Fibroblast of skin of left biceps (primary cell): ENCODE measurements at regions not wholly inside any gene's neighbourhood (a gene's known extent, or its start where the extent isn't known, plus 50 kb on each side); places are given as distances from the start of the nearest gene placed in this dataset.

Experiments
- DNase-seq, 2 experiments: peaks; one replicate each; pipeline ENCODE4 v3.0.0-alpha.2; 2013; ENCODE audit warnings: low read depth in 2 of 2

DNA sequence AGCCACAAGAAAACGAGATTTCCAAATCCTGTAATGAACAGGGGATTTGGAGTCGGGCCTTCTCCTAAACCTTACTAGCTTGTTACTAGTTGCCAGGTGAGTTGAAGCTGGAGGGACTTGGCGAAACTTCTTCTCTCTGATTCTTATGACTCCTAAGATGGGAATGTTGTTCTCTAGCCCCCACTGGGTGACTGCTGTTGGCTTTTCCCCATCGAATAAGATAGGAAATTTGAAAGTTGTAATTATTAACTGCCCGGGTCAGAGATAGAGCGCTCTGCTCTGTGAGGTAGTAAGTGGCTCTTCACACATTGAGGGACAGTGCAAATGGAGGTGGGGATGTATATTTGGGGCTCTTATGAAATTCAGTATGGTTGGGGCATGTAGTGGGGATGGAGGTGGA is 111.2 kb upstream of the MBNL2 start:
- no peak for DNase-seq

DNA sequence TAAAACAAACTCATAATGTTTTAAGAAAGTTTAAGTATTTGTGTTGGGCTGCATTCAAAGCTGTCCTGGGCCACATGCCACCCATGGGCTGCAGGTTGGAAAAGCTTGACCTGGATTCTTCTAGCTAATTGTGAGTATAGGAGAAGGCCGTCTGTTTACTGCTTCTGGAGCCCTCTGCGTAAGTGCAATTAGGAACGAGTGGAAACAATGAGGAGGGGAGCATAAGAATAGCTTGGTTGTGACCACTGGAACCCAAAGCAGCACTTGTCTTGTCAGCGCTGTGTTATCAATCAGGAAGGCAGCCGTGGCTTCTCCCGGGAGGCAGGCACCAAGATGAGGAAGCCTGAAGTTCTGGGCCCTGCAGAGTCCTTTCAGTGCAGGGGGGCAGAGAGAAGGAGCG is 110.4 kb upstream of the MBNL2 start:
- no peak for DNase-seq

DNA sequence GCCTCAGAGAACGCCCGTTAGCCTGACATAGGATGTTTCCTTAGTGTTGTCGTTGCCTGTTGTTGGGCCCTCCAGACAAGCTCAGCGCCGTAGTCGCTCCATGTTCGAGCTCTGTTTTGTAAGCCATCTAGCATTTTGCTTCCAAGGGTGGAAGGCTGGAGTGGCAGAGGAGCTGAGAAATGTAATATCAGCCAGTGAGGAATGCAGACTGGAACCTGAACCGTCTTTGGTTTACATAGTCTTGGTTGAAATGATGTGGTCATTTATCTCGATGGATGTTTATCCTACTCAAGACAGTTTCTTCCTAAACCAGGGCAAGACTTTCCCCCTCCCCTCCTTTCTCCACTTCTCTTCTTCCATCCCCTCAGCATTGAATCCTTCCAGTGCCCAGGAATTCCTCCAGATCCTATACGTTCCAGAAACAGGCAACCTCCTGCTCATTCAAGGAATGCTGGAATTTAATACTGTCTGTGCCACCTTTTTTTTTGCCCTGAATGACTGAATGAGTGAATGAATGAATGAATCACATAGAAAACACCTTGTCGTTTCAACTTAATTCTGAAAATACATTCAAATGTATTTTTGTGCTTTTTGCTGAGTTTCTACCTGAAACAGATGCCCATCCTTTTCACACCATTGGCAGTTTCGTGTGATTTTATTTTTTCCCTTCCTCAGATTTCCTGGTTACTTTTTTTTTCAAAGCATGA is 109.5 kb upstream of the MBNL2 start:
- DNase-seq, result no peak

DNA sequence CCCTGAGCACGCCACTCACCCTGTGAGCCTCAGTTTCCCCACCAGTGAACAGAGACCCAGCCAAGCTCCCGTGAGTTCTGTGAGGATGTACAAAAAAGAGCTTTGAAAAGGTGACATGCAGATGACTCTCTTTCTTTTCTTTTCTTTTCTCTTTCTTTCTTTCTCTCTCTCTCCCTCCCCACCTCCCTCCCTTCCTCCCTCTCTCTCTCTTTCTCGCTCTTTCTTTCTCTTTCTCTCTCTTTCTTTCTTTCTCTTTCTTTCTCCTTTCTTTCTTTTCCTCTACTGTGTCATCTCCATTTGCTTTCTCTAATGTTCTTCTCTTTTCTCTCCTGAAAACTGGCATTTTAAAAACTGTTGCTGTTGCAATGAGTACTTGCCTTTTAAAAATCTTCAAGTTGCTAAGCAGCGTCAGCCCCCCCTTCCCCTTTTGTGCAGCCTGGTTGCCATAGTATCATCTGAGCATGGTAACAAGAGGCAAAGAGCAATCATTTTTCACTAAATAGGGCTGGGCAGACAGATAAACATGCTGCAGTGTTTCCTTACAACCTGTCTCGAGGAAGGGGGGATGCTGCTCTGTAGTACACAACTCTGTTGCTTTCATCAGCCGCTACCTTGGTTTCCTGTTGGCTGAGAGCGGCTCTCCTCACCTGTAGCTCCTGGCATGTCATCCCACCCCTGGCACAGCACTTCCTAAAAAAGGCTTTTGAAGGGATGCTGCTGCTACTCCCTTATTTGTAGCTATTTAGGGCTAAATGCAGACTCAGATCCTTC is 108.7 kb upstream of the MBNL2 start:
- no peak for DNase-seq

DNA sequence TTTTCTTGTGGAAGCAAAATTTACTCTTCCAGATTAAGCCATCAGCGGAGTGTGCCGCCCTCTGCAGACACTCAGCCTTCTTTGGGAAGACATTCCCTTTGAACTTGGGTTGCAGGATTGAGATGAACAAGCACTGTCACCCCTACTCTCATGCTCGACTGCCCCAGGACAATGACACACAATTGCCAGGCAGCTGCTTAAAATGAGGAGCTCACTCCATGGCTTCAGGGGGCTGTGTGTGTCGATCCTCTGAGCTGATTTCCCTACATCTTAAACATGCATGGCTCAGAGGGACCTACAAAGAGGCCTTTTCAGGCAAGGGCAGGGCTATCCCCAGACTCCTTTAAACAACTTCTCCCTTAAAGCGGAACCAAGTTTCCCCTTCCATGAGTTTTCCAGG is 107.5 kb upstream of the MBNL2 start:
- no peak for DNase-seq

DNA sequence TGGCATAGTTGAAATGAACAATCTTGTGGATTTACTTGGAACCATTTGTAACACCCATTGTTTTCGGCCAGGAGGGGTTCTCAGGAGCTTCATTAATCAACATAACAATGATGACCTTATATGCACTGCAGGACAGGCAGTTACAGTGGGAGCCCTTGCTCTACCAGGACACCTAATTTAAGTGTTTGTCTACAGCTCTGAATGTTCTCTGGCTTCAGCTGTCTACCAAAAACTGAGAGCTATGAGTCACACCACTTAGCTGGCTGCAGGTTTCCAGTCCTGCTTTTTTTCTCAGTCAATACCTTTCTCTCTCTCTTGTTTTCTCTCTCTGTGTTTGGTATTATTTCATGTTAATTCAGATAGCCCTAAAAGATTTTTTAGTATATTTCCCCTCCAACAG is 105.4 kb upstream of the MBNL2 start:
- DNase-seq, result no peak

DNA sequence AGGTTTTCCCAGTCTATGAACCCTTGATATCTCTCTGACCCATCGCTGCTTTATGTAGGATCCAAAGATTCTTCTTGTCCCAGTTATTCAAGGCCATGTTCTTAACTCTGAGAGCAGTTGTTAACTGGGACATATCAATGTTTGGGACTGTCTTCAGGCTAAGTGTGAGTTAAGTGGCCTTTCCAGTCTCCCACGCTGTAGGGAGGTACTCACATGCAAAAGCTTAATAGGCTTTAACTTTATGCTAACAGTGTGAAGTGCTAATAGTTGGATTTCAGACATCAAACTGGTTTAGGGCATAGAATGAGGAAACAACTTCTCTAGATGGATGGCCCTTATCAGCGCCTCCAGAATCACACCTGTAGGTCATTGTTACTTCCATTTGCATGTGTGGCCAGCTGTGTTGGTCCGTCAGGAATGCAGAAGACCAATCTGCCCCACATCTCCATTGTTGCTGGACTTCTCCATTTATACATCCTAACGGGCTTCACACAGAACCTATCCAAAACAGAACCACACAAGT is 104.7 kb upstream of the MBNL2 start:
- no peak for DNase-seq

DNA sequence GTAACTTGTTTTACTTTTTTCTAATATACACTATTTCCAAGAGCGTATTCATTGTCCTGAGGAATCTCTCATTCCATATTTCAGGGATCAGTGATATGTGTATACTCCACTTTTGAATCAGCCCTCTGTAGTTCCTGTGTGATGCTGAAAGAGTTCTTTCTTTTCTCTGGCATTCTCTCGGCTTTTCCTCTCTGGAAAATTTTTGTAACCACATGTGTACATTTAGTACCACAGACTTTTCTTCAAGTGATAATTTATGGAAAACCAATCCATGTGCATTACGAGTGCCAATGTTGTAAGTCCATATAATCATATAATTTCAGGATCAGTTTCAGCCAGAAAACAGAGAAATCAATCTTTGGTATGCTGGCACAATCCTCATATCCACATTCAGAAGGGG is 102.2 kb upstream of the MBNL2 start:
- no peak for DNase-seq

DNA sequence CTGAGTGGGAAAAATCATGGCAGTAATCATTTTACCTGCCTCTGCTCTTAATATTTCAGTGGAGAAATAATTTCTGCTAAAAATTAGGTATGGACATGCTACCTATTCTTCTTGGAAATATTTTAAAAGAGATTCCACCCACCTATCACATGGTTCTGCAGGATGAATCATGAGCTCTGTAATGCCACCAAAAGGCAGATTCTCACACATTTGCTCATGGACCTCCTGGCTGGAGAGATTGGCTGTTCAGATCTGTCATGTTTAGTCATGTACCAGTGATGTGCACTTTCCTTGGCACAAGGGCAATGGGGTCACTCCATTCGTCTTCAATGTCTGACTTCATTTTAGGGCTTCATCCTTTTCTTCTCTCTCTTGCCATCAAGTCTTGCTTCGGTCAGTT is 101.8 kb upstream of the MBNL2 start:
- DNase-seq, result no peak

DNA sequence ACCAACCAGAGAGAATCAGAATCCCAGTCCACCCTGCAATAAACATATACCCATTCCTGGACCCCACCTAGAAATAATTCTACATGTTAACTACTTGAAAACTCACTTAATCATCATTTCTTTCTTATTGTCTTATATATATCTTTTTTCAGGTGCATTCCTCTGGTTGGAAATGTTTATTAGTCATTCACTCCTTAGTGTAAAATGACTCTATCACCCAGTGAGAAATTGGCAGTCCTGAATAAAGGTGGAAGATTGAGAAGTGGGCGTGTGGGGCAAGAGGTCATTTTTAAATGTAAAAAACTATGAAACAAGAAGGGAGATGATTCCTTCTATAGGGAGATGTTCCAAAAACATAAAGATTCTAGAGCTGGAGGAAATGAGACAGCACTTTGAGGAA is 101.2 kb upstream of the MBNL2 start:
- no peak for DNase-seq

DNA sequence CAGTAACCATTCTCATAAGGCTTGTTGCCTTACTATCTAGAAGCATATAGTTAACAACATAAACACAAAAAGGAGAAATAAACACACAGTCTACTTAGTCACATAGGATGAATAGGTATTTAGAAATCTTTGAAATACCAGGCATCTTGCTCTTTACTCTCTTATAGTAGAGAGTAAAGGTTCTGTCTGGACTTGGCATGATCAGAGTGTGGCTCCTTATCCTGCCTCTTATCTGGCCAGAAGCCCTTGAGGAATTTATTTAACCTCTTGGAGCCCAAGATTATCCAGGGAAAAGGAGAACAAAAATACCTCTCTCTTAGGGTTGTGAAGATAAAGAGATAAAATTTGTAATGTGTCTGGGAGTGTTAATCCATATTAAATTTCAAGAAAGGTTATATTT is 100.2 kb upstream of the MBNL2 start:
- no peak for DNase-seq

DNA sequence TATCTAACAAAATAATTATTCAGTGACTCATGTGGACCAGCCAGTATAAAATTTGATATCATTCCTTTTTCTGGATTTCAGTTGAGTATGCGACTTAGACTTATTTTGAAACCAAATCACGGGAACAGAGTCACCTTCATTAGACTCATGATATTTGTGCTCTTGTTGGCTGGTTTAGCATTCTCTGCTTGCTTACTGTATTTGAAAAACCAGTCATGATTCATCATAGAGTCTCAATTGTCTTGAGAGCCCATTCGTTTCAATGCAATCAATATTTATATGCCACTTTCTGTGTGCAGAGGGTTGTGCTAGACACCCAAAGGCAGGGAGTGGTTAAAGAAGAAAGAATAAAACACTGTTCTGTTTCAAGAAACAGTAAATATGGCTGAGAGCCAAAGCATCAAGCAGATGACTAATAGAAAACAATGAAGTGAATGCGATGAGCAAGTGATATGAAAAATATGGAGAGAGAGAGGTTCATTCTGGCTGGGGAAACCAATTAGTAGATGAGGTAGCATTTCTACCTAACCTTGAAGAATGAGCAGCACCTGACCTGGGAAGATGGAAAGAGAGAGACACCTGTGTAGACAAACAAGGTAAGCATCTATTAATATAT is 99.6 kb upstream of the MBNL2 start:
- DNase-seq, result peak in 1 of 2 experiments; percentile 44

DNA sequence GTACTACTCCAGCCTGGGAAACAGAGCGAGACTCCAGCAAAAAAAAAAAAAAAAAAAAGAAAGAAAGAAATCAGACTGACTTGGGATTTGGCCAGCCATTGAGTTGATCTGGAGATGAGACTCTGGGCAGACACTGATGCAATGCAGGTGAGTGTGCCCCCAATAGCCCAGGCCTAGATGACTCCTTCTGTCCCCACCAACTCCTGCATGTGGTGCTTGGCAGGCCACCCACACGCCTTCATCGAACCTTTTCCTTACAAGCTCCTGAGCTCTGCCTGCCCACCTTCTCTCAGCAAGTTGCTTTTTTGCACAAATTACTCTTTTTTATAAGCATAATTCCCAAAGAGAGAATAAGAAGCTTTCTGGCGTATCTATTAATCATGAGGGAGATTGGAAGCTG is 97.9 kb upstream of the MBNL2 start:
- no peak for DNase-seq

DNA sequence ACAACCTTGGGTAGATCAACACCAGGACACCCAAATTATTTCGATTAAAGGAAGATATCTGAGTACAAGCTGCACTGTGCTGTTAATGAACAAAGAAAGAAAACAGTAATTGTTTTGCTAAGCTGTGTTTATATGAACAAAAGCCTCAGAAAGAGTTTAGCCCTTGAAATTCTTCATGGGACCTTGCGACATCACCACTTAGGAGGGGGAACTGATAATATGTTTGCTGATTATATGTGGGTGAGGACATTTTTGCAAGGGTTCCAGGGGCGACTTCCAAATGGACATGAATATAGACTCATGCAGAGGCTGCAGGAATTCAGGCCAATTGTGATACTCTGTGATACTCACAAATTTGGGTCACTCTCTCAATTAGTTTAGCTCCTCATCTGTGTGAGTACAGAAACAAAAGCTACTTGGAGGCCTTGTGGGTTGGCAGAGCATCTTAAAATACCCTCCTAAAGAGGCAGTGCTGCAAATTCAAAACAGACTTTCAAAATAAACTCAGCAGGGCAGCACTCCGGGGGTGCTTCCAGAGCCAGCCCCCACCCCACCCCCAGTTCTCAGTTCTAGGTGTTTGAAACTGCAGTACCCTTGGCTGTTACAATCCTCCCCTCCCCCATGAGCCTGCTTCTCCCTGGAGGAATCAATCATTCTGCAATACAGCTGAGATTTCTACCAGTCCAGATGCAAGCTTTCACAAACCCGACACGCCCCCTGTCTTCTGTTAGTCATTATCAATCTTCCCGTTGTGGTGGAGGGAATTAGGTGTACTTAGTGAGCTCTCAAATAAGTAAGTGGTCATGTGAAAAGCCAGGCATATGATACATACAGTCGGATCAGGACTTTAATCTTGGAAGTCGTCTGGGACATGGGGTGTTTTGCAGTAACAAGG is 97.0 kb upstream of the MBNL2 start:
- DNase-seq, result peak; percentile 79 to 84

DNA sequence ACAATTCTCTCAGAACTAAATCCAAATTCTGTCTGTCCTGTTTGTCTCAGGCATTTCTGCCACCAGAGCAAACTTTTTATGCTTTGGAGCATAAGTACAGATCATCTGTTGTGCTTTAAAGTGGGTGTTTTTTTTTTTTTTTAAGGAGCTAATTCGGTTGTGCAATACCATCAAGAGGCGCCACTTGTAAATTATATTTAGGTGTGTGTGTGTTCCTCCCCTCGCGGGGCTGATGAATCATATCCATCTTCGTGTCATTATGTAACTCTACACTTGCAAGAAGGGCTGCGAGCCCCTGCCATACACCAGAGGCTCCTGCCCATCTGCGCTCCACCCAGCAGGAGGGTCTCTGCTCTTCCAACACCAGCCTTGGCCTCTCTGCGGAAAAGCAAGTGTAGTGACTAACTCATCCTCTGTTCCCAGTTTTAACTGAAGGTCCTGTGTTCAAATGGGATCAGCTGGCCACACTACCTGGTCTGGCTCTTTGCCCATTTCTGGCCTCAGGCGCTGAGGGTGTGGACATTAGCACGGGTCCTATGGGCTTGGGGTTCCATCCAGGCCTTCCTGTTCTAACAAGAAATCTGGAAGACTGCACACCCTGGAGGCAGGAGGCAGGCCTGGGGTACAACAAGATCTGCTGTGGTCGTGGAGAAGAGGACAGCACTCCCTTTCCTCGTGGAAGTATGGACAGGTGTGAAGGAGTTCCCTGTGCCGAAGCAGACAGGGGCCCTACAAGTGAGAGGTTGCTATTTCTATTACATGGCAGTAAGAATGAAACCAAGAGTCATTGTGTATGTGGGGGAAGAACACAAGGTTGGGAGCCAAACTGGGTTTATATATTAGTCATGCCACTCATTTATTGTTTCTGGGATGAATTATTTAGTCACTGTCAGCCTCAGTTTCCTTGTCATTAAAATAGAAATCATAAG is 96.1 kb upstream of the MBNL2 start:
- DNase-seq, result peak in 1 of 2 experiments; percentile 49

DNA sequence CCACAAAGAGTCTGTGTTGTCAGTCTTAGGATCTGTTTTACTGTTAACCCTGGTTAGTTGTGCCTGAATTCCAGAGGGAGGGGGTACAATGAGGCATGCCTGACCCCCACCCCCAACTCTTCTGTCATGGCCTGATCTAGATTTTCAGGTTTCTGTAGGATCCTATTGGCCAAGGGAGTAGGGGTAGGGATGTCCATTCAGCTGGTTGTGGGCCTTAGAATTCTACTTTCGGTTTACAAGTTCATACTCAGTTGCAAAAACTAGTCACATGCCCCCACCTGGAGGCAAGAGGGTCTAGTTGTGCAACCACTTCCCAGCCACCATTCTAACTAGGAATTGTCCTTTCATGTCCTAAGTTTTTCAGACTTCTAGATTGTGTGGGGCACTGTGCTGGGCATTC is 94.3 kb upstream of the MBNL2 start:
- no peak for DNase-seq

DNA sequence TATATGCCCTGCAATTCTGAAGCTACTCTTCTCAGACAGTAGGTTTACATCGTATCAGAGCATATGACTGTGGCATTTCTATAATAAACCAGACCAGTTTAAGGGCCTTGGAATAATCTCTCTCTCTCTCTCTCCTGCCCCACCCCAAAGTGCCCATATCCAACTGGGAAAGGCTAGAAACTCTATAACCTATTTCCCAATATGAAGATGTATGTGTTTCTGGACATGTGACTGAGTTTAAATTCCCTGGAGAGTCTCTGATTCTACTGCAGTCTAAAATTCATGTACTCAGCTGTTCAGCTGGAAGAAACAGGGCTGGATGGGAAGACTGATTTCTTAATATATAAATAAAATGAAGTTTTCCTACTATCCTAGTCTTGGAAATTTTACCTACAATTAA is 91.9 kb upstream of the MBNL2 start:
- no peak for DNase-seq

DNA sequence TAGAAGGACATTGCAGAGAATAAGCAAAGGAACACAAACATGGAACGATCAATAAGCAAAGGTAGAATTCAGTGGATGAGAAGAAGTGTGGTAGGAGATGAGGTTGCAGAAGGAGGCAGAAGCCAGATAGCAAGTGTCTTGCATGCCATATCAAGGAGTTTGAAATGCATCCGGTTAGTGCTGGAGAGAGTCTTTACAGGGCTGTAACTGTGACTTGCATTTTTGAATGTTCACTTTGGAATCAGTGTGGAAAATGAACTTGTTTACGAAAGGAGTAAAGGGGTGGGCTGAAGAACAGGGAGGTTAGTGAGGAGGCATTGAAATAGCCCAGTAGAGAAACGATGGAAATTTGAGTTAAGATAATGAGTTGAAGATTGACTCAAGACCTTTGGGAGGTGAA is 90.7 kb upstream of the MBNL2 start:
- DNase-seq, result no peak

DNA sequence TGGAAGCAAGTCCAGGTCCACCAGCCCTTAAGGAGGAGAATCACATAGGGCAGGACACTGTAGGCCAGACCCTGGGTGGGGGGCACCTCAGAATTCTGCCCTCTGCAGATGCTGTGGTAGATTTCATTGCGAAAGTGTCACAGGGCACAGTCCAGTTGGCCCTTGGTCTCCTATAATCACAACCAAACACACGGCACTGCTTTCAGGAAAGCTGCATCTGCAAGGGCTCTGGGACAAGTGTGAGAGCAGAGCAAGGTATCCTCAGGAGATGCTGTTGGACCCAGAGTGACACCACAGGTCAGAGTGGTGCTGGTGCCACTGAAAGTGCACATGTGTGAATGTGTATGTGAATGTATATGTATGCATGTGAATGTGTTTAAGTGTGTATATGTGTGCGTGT is 88.6 kb upstream of the MBNL2 start:
- DNase-seq, result no peak

DNA sequence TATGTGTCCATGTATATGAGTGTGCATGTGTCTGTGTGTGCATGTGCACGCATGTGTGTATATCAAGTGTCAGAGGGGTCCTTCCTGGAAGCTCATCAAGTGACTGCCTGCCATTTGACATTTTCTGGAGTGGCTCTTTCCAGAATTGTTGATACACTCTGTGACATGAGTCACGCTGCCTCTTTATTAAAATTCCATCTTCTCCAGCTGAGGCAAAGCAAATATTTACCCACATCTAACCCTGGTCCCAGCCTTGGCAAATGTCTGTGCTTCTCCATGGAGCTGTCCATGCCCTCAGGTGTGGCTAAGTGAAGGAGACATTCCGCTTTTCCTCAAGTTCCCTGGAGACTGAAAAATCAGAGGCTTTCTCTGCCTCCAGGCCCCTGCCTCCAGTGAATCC is 88.2 kb upstream of the MBNL2 start:
- no peak for DNase-seq
